ENCODE measurements at regions not wholly inside any gene's neighbourhood (a gene's known extent, or its start where the extent isn't known, plus 50 kb on each side); places are given as distances from the start of the nearest gene placed in this dataset.

DNA sequence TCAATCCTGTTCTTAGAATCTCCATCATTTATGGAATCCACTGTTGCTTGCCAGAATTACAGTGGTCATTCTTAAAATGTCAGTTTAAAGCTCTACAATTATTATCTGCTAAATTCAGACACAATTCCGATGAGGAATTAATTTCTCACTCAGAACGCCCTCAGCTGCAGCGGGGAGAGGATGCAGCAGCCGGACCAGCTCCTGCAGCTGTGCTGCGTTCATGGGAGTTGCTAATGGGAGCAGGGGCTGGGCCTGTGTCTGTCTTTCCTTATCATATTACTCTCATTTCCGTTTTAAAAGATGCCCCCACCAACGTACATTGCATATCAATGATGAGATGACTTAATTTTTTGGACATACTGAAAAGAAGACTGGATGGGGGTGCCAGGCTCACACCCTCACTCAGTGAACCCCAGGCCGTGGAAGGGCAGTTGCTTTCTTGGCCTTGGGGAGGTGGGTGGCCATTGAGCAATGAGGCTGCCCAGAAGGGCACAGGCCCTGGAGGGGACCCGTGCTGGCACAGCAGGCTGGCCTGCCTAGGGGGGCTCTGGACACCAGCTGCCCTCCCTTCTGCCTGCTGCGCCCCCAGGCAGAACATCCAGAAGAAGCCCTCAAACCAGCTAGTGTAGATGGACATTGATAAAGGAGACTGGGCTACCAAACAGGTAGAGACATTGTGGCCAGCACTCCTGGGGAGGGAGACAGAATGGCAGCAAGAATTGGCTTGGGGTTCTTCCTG is 503.6 kb upstream of the MYT1L start:
- no peak for DNase-seq
- Histone ChIP-seq H3K4me3 (ENCODE audit: low read depth, low read length) (no peak overlapping the region), H3K9me3 (no peaks in the 10 kb centered on the region), H3K36me3 (ENCODE audit: control insufficient read depth, insufficient read depth, low read length) (no peaks in the 10 kb centered on the region), H3K27me3 (replicated peaks; ENCODE audit: control insufficient read depth, insufficient read depth, low read length) (no peaks in the 10 kb centered on the region), H3K4me1 (no peaks in the 10 kb centered on the region)
- BruUV-seq (replicated peaks), result no TSS peak
- no peak overlapping the region for H3K27ac Mint-ChIP-seq (ENCODE audit: unreplicated experiment)
- ChIA-PET POLR2A (no interaction called here), CTCF (no interaction called here)
- no peaks in the 10 kb centered on the region for H3K9me3 Mint-ChIP-seq (ENCODE audit: unreplicated experiment)
- H3K36me3 Mint-ChIP-seq (ENCODE audit: insufficient read depth, unreplicated experiment), result no peaks in the 10 kb centered on the region
- TF ChIP-seq, protein P1, sequence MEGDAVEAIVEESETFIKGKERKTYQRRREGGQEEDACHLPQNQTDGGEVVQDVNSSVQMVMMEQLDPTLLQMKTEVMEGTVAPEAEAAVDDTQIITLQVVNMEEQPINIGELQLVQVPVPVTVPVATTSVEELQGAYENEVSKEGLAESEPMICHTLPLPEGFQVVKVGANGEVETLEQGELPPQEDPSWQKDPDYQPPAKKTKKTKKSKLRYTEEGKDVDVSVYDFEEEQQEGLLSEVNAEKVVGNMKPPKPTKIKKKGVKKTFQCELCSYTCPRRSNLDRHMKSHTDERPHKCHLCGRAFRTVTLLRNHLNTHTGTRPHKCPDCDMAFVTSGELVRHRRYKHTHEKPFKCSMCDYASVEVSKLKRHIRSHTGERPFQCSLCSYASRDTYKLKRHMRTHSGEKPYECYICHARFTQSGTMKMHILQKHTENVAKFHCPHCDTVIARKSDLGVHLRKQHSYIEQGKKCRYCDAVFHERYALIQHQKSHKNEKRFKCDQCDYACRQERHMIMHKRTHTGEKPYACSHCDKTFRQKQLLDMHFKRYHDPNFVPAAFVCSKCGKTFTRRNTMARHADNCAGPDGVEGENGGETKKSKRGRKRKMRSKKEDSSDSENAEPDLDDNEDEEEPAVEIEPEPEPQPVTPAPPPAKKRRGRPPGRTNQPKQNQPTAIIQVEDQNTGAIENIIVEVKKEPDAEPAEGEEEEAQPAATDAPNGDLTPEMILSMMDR (IDR thresholded peaks at IDR 0.05; ENCODE audit: insufficient read depth in 1 of 2, low read depth in 1 of 2, low read length in 1 of 2, severe bottlenecking in 1 of 2, unreplicated experiment in 1 of 2), result no peak
- intact Hi-C loops (cut with micrococcal nuclease; ENCODE audit: unreplicated experiment), result no loop called here
- H3K4me1 Mint-ChIP-seq (ENCODE audit: low read depth, unreplicated experiment), result no peaks in the 10 kb centered on the region
- H3K27me3 Mint-ChIP-seq (ENCODE audit: insufficient read depth, unreplicated experiment), result peaks cover 25% of the 10 kb centered on the region
- H3K4me3 Mint-ChIP-seq (ENCODE audit: unreplicated experiment), result no peak overlapping the region

DNA sequence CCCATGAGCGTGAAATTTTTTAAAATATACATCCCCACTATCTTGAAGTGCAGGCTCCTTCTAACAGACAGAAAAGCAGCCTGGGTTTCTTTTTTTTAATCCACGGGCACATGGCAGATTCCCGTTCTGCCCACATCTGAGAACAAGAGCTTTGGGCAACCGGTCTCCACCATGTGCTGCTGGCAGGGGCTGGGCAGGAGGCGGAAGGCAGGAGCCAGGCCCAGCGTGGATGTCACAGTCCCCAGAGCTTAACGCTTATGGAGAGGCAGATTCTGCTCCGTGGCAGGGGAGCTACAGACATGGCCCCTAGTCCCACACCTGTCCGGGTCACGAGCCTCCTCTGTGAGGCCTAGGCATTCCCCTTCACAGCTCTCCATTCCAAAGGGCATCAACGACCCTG is 503.0 kb upstream of the MYT1L start:
- Mint-ChIP-seq H3K4me1 (ENCODE audit: low read depth, unreplicated experiment) (no peaks in the 10 kb centered on the region), H3K9me3 (ENCODE audit: unreplicated experiment) (no peaks in the 10 kb centered on the region), H3K27ac (ENCODE audit: unreplicated experiment) (no peak overlapping the region), H3K4me3 (ENCODE audit: unreplicated experiment) (no peak overlapping the region), H3K27me3 (ENCODE audit: insufficient read depth, unreplicated experiment) (peaks cover 25% of the 10 kb centered on the region), H3K36me3 (ENCODE audit: insufficient read depth, unreplicated experiment) (no peaks in the 10 kb centered on the region)
- no TSS peak for BruUV-seq (replicated peaks)
- CTCF ChIA-PET, result no interaction called here
- Histone ChIP-seq H3K9me3 (no peaks in the 10 kb centered on the region), H3K4me1 (no peaks in the 10 kb centered on the region), H3K4me3 (ENCODE audit: low read depth, low read length) (no peak overlapping the region), H3K27me3 (replicated peaks; ENCODE audit: control insufficient read depth, insufficient read depth, low read length) (no peaks in the 10 kb centered on the region), H3K36me3 (ENCODE audit: control insufficient read depth, insufficient read depth, low read length) (no peaks in the 10 kb centered on the region)
- intact Hi-C loops (cut with micrococcal nuclease; ENCODE audit: unreplicated experiment), result no loop called here
- POLR2A ChIA-PET, result no interaction called here
- DNase-seq, result no peak
- TF ChIP-seq, protein P1 (IDR thresholded peaks at IDR 0.05; ENCODE audit: insufficient read depth in 1 of 2, low read depth in 1 of 2, low read length in 1 of 2, severe bottlenecking in 1 of 2, unreplicated experiment in 1 of 2), result no peak

DNA sequence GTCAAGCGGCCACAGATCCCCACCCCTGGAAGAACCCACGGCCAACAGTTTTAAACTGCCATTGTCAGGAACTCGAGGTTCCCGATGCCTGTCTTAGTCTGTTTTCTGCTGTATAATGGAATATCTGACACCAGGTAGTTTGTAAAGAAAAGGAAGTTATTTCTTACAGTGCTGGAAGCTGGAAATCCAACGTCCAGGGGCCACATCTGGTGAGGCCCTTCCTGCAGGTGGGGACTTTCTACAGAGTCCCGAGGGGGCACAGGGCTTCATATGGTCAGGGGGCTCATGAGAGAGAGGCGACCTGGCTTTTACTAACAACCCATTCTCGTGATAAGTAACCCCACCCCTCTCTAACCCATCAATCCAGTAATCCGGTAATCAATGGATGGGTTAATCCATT is 501.6 kb upstream of the MYT1L start:
- TF ChIP-seq, protein P1 (IDR thresholded peaks at IDR 0.05; ENCODE audit: insufficient read depth in 1 of 2, low read depth in 1 of 2, low read length in 1 of 2, severe bottlenecking in 1 of 2, unreplicated experiment in 1 of 2), result no peak
- ChIA-PET POLR2A (no interaction called here), CTCF (no interaction called here)
- no TSS peak for BruUV-seq (replicated peaks)
- H3K4me1 ChIP-seq, result no peaks in the 10 kb centered on the region
- Mint-ChIP-seq H3K4me1 (ENCODE audit: low read depth, unreplicated experiment) (no peaks in the 10 kb centered on the region), H3K36me3 (ENCODE audit: insufficient read depth, unreplicated experiment) (no peaks in the 10 kb centered on the region), H3K4me3 (ENCODE audit: unreplicated experiment) (no peak overlapping the region), H3K27ac (ENCODE audit: unreplicated experiment) (no peak overlapping the region), H3K9me3 (ENCODE audit: unreplicated experiment) (no peaks in the 10 kb centered on the region), H3K27me3 (ENCODE audit: insufficient read depth, unreplicated experiment) (peaks cover 15% of the 10 kb centered on the region)
- no peak for DNase-seq
- intact Hi-C loops (cut with micrococcal nuclease; ENCODE audit: unreplicated experiment), result no loop called here
- H3K36me3 ChIP-seq (ENCODE audit: control insufficient read depth, insufficient read depth, low read length), result no peaks in the 10 kb centered on the region
- H3K27me3 ChIP-seq (replicated peaks; ENCODE audit: control insufficient read depth, insufficient read depth, low read length), result no peaks in the 10 kb centered on the region
- H3K9me3 ChIP-seq, result no peaks in the 10 kb centered on the region
- H3K4me3 ChIP-seq (ENCODE audit: low read depth, low read length), result no peak overlapping the region

Data from Caco-2 (cell line).